H1 (cell line): ENCODE measurements at regions not wholly inside any gene's neighbourhood (a gene's known extent, or its start where the extent isn't known, plus 50 kb on each side); places are given as distances from the start of the nearest gene placed in this dataset.

ENCODE experiments used
- CTCF ChIA-PET: fragments of 300-600 bp; sonication (Branson Sonifier 250); formaldehyde crosslinking; loops from one replicate; lab custom pipeline; 2021; ENCODE audit not compliant: partially characterized antibody; lab: Charles Lee
- POLR2A ChIA-PET: fragments of 300-600 bp; sonication (Branson Sonifier 250); formaldehyde crosslinking; loops from one replicate; lab custom pipeline; 2021; ENCODE audit warnings: inconsistent platforms; ENCODE audit not compliant: partially characterized antibody; lab: Charles Lee
- DNase-seq, 2 experiments: peaks; one replicate each; pipeline versions ENCODE4 v3.0.0 to v3.0.0-alpha.2; 2010 to 2022; ENCODE audit warnings: low spot score in 2 of 2, low read depth in 1 of 2, mixed read lengths in 1 of 2
- FAIRE-seq: peaks from 2 replicates; lab custom pipeline; 2011; peaks lifted over from hg19 to GRCh38; lab: Jason Lieb, UNC
- H2AFZ ChIP-seq: 2 replicates; pipeline ENCODE4 v1.8.1; 2012; ENCODE audit warnings: low read length, inconsistent platforms
- H2AK5ac ChIP-seq: 2 replicates; pipeline ENCODE4 v1.6.1; 2013; ENCODE audit warnings: low read depth, low read length
- H2BK120ac ChIP-seq: replicated peaks from 2 replicates; pipeline ENCODE3; 2013; ENCODE audit warnings: low read depth, low read length, inconsistent platforms
- H2BK12ac ChIP-seq: 2 replicates; pipeline ENCODE4 v1.6.1; 2013; ENCODE audit warnings: low read depth, low read length
- H2BK15ac ChIP-seq: 2 replicates; pipeline ENCODE4 v1.6.1; 2013; ENCODE audit warnings: low read length
- H2BK20ac ChIP-seq: 2 replicates; pipeline ENCODE4 v1.6.1; 2013; ENCODE audit warnings: low read length
- H2BK5ac ChIP-seq: 2 replicates; pipeline ENCODE4 v1.6.1; 2013; ENCODE audit warnings: low read depth, low read length
- H3K14ac ChIP-seq: 2 replicates; pipeline ENCODE4 v1.6.1; 2013; ENCODE audit warnings: inconsistent platforms; ENCODE audit not compliant: insufficient read length
- H3K18ac ChIP-seq: 2 replicates; pipeline ENCODE4 v1.6.1; 2013; ENCODE audit warnings: low read length; ENCODE audit errors: extremely low read depth
- H3K23ac ChIP-seq: 2 replicates; pipeline ENCODE4 v1.6.1; 2013; ENCODE audit warnings: inconsistent platforms; ENCODE audit not compliant: insufficient read length
- H3K23me2 ChIP-seq: 2 replicates; pipeline ENCODE4 v1.6.1; 2013; ENCODE audit warnings: low read depth, low read length
- H3K27ac ChIP-seq: 2 replicates; pipeline ENCODE4 v1.6.1; 2011; ENCODE audit warnings: low read depth, low read length, inconsistent platforms
- H3K27me3 ChIP-seq, 4 experiments: replicated peaks in 1 of 4; 1 replicate in 1 of 4; 2 replicates in 3 of 4; pipeline versions ENCODE4 v1.6.1 to v1.8.1; 2011 to 2013; ENCODE audit warnings: low read length in 3 of 4, mild to moderate bottlenecking in 3 of 4, inconsistent platforms in 2 of 4, mixed read lengths in 2 of 4, moderate library complexity in 1 of 4; ENCODE audit not compliant: control insufficient read depth in 3 of 4, insufficient read depth in 3 of 4; ENCODE audit errors: extremely low read depth in 1 of 4
- H3K36me3 ChIP-seq, 4 experiments: 2 replicates each; pipeline versions ENCODE4 v1.6.1 to v1.8.1; 2011 to 2013; ENCODE audit warnings: mild to moderate bottlenecking in 4 of 4, low read length in 3 of 4, moderate library complexity in 2 of 4, control low read depth in 1 of 4, inconsistent platforms in 1 of 4; ENCODE audit not compliant: insufficient read depth in 4 of 4, control insufficient read depth in 2 of 4
- H3K4ac ChIP-seq: replicated peaks from 2 replicates; pipeline ENCODE3; 2013; ENCODE audit warnings: low read length, low read depth, mixed read lengths, inconsistent platforms; ENCODE audit not compliant: insufficient read length
- H3K4me1 ChIP-seq, 4 experiments: replicated peaks in 1 of 4; 1 replicate in 1 of 4; 2 replicates in 3 of 4; pipeline versions ENCODE4 v1.6.1 to v1.8.1; 2011 to 2013; ENCODE audit warnings: low read length in 3 of 4, inconsistent platforms in 2 of 4, mixed read lengths in 1 of 4; ENCODE audit not compliant: insufficient read depth in 4 of 4, control insufficient read depth in 3 of 4
- H3K4me2 ChIP-seq, 2 experiments: 2 replicates each; pipeline versions ENCODE4 v1.6.1 to v1.8.1; 2011 to 2013; ENCODE audit warnings: low read depth in 2 of 2, low read length in 2 of 2, control low read depth in 1 of 2, inconsistent platforms in 1 of 2, mild to moderate bottlenecking in 1 of 2; ENCODE audit not compliant: insufficient read depth in 1 of 2
- H3K4me3 ChIP-seq, 4 experiments: fragments of 200-600, 300-600 bp in 1 of 4; sonication (generic), shearing (Covaris generic), sonication (Bioruptor Twin) in 1 of 4; 2 replicates each; pipeline versions ENCODE4 v1.5.1 to v1.8.1; 2011 to 2016; ENCODE audit warnings: low read length in 4 of 4, low read depth in 3 of 4, control low read depth in 2 of 4, inconsistent platforms in 2 of 4, mild to moderate bottlenecking in 2 of 4, mixed read lengths in 1 of 4, moderate library complexity in 1 of 4; ENCODE audit not compliant: insufficient read depth in 2 of 4; ENCODE audit errors: extremely low read depth in 1 of 4
- H3K56ac ChIP-seq: replicated peaks from 2 replicates; pipeline ENCODE3; 2013; ENCODE audit warnings: low read depth, mild to moderate bottlenecking, mixed read lengths, low read length, inconsistent platforms; ENCODE audit not compliant: insufficient read length
- H3K79me1 ChIP-seq: 2 replicates; pipeline ENCODE4 v1.6.1; 2013; ENCODE audit warnings: low read depth, low read length, control low read depth
- H3K79me2 ChIP-seq, 2 experiments: 2 replicates each; pipeline versions ENCODE4 v1.6.1 to v1.8.1; 2012 to 2013; ENCODE audit warnings: low read length in 2 of 2, mild to moderate bottlenecking in 2 of 2, inconsistent platforms in 1 of 2; ENCODE audit not compliant: insufficient read depth in 2 of 2, control insufficient read depth in 1 of 2
- H3K9ac ChIP-seq, 4 experiments: replicated peaks in 1 of 4; 1 replicate in 1 of 4; 2 replicates in 3 of 4; pipeline versions ENCODE4 v1.6.1 to v1.8.1; 2011 to 2013; ENCODE audit warnings: low read depth in 3 of 4, low read length in 3 of 4, control low read depth in 2 of 4, mild to moderate bottlenecking in 2 of 4, moderate library complexity in 2 of 4, inconsistent platforms in 1 of 4; ENCODE audit errors: extremely low read depth in 1 of 4
- H3K9me3 ChIP-seq, 2 experiments: 2 replicates each; pipeline versions ENCODE4 v1.6.1 to v1.8.1; 2012 to 2013; ENCODE audit warnings: mild to moderate bottlenecking in 2 of 2, moderate library complexity in 2 of 2, control low read depth in 1 of 2, inconsistent platforms in 1 of 2, low read depth in 1 of 2, low read length in 1 of 2, mixed read lengths in 1 of 2; ENCODE audit not compliant: insufficient read depth in 2 of 2
- H4K20me1 ChIP-seq, 2 experiments: replicated peaks in 1 of 2; 2 replicates each; pipeline versions ENCODE3 to v1.8.1; 2011 to 2013; ENCODE audit warnings: inconsistent platforms in 2 of 2, low read length in 2 of 2, mild to moderate bottlenecking in 1 of 2; ENCODE audit not compliant: insufficient read depth in 2 of 2, control insufficient read depth in 1 of 2
- H4K5ac ChIP-seq: 2 replicates; pipeline ENCODE4 v1.6.1; 2013; ENCODE audit warnings: low read length, low read depth, mixed read lengths, inconsistent platforms; ENCODE audit not compliant: insufficient read length
- H4K8ac ChIP-seq: 2 replicates; pipeline ENCODE4 v1.8.0; 2013; ENCODE audit warnings: mild to moderate bottlenecking, moderate library complexity, low read length, inconsistent platforms; ENCODE audit not compliant: insufficient read depth; ENCODE audit errors: extremely low read depth
- H4K91ac ChIP-seq: replicated peaks from 2 replicates; pipeline ENCODE3; 2013; ENCODE audit warnings: low read length, mixed read lengths, inconsistent platforms; ENCODE audit not compliant: insufficient read length
- EP300 ChIP-seq, 2 experiments: IDR thresholded peaks; 1 replicate in 1 of 2; 2 replicates in 1 of 2; pipeline ENCODE4 v1.6.1; 2011 to 2012; ENCODE audit warnings: low read depth in 2 of 2, low read length in 2 of 2, mild to moderate bottlenecking in 2 of 2, borderline replicate concordance in 1 of 2, inconsistent platforms in 1 of 2, moderate library complexity in 1 of 2
- GTF2F1 ChIP-seq: IDR thresholded peaks from 2 replicates; pipeline ENCODE4 v1.6.1; 2012; ENCODE audit warnings: low read depth, low read length, improper control_type of control experiment, borderline replicate concordance
- SIX5 ChIP-seq: IDR thresholded peaks from 2 replicates; pipeline ENCODE4 v1.6.1; 2011; ENCODE audit warnings: mild to moderate bottlenecking, low read depth, low read length
- YY1 ChIP-seq: IDR thresholded peaks from 2 replicates; pipeline ENCODE4 v1.6.1; 2011; ENCODE audit warnings: low read depth, mild to moderate bottlenecking, low read length
- WGBS, 2 experiments: shearing (Covaris generic) in 1 of 2; methylation state at CpG; one replicate each; pipeline versions ENCODE4 v1.1.6 to v1.1.7; 2013 to 2015; ENCODE audit warnings: low lambda C conversion rate in 2 of 2, mixed read lengths in 2 of 2, inconsistent platforms in 1 of 2, low coverage in 1 of 2, missing lambda C conversion rate in 1 of 2; ENCODE audit not compliant: insufficient replicate concordance in 2 of 2, insufficient coverage in 1 of 2, insufficient read length in 1 of 2; ENCODE audit errors: extremely low coverage in 1 of 2, missing lambda C conversion rate in 1 of 2; 5-methylcytosine and 5-hydroxymethylcytosine counted together
- TF ChIP-seq, protein P1 (sequence below): IDR thresholded peaks from 2 replicates; pipeline ENCODE4 v1.6.1; 2011; ENCODE audit warnings: low read length, improper control_type of control experiment

DNA sequence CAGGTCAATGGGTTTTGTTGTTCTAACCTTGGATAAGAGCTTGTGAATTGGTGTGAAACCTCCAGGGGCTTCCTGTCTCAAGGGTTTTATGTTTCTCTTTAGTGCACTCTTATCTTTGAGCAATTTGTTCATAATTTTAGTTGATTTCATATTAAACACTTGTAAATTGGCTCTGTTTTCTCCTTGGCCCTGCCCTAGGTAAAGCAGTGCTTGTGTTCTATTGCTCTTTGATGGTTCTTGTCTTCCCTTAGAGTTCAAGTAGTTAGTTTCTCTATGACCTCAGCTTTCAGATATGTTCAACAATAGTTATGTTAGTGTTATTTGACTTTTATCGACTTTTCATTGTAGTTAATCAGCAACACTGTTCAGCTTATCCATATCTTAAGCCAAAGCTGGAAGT is 566.4 kb upstream of the POT1 start:
- 88% methylated on average over 1 of the region's 1 CpG; no CpG with 5 or more reads in 1 of the 2 experiments for WGBS, 2 experiments
- FAIRE-seq (no peak), DNase-seq (no peak)
- Histone ChIP-seq H3K36me3 (no peaks in the 10 kb centered on the region), H3K9ac (no peak overlapping the region), H2BK20ac (no peak overlapping the region), H3K79me1 (no peaks in the 10 kb centered on the region), H2BK5ac (no peak overlapping the region), H3K23ac (no peak overlapping the region), H3K79me2 (no peaks in the 10 kb centered on the region), H3K4me2 (no peak overlapping the region), H2BK15ac (no peak overlapping the region), H4K20me1 (no peaks in the 10 kb centered on the region), H3K27me3 (no peaks in the 10 kb centered on the region), H3K23me2 (no peaks in the 10 kb centered on the region; the same call in 1 of the 2 replicates), H4K91ac (no peak overlapping the region), H2BK120ac (no peak overlapping the region), H3K56ac (no peak overlapping the region), H2AFZ (no peak overlapping the region), H3K27ac (no peak overlapping the region), H3K9me3 (no peaks in the 10 kb centered on the region), H4K5ac (no peak overlapping the region), H4K8ac (no peak overlapping the region), H3K4ac (no peak overlapping the region), H3K4me1 (no peaks in the 10 kb centered on the region), H3K18ac (no peak overlapping the region), H3K14ac (no peak overlapping the region), H2AK5ac (no peak overlapping the region), H2BK12ac (no peak overlapping the region), H3K4me3 (no peak overlapping the region)
- POLR2A ChIA-PET = no interaction called here
- CTCF ChIA-PET = no interaction called here
- TF ChIP-seq GTF2F1 = no peak
- no peak for TF ChIP-seq SIX5
- TF ChIP-seq EP300 (IDR thresholded peaks at IDR 0.05; ENCODE audit: borderline replicate concordance in 1 of 2, low read depth in 2 of 2, low read length in 2 of 2) = no peak
- no peak for TF ChIP-seq YY1
- TF ChIP-seq, protein P1, sequence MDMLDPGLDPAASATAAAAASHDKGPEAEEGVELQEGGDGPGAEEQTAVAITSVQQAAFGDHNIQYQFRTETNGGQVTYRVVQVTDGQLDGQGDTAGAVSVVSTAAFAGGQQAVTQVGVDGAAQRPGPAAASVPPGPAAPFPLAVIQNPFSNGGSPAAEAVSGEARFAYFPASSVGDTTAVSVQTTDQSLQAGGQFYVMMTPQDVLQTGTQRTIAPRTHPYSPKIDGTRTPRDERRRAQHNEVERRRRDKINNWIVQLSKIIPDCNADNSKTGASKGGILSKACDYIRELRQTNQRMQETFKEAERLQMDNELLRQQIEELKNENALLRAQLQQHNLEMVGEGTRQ = no peak
